Nephron progenitor cell (in vitro differentiated cells): ENCODE measurements at regions not wholly inside any gene's neighbourhood (a gene's known extent, or its start where the extent isn't known, plus 50 kb on each side); places are given as distances from the start of the nearest gene placed in this dataset.
"Not testable (repeated sequence)": the region's sequence is repeated elsewhere in the genome, so short reads cannot be mapped to it uniquely, and the experiment has no call there.

Experiments used
- DNase-seq: peaks from one replicate; pipeline ENCODE4 v3.0.0; 2021
- H3K27ac Mint-ChIP-seq: 2 replicates; pipeline ENCODE4 v1.8.0; 2021; ENCODE audit warnings: mild to moderate bottlenecking, moderate library complexity, mixed read lengths
- H3K27me3 Mint-ChIP-seq: 2 replicates; pipeline ENCODE4 v1.8.0; 2021; ENCODE audit warnings: mild to moderate bottlenecking, low read depth, mixed read lengths; ENCODE audit not compliant: poor library complexity
- H3K36me3 Mint-ChIP-seq: 2 replicates; pipeline ENCODE4 v1.8.0; 2021; ENCODE audit warnings: low read depth, mixed read lengths
- H3K4me1 Mint-ChIP-seq: 2 replicates; pipeline ENCODE4 v1.8.0; 2021; ENCODE audit warnings: mixed read lengths
- H3K4me3 Mint-ChIP-seq: 2 replicates; pipeline ENCODE4 v1.8.0; 2021; ENCODE audit warnings: mild to moderate bottlenecking, moderate library complexity, mixed read lengths
- H3K9me3 Mint-ChIP-seq: 2 replicates; pipeline ENCODE4 v1.8.0; 2021; ENCODE audit warnings: mild to moderate bottlenecking, moderate library complexity, mixed read lengths
- CTCF ChIP-seq: fragments of 200-600 bp; sonication (generic); IDR thresholded peaks from 2 replicates; pipeline ENCODE4 v1.5.0; 2021; ENCODE audit warnings: antibody characterized with exemption

- no peaks in the 10 kb centered on the region for H3K36me3 Mint-ChIP-seq
- H3K4me3 Mint-ChIP-seq: no peak overlapping the region
- no peak for TF ChIP-seq CTCF
- peaks cover 40% of the 10 kb centered on the region for H3K9me3 Mint-ChIP-seq
- peaks cover 4% of the 10 kb centered on the region for H3K27me3 Mint-ChIP-seq
- no peak overlapping the region for H3K27ac Mint-ChIP-seq
- H3K4me1 Mint-ChIP-seq: no peaks in the 10 kb centered on the region
- no peak for DNase-seq
Observed at GRCh38 chrX:135649561-135649960, 63.9 kb upstream of the CT45A1 start.

- H3K9me3 Mint-ChIP-seq: peaks cover 55% of the 10 kb centered on the region
- TF ChIP-seq CTCF: no peak
- no peak overlapping the region for H3K27ac Mint-ChIP-seq
- DNase-seq: no peak
- no peak overlapping the region for H3K4me3 Mint-ChIP-seq
- H3K27me3 Mint-ChIP-seq: peaks cover 5% of the 10 kb centered on the region
- H3K36me3 Mint-ChIP-seq: no peaks in the 10 kb centered on the region
- no peaks in the 10 kb centered on the region for H3K4me1 Mint-ChIP-seq
Observed at GRCh38 chrX:135651647-135652295, 61.7 kb upstream of the CT45A1 start.

- Mint-ChIP-seq H3K9me3 (peaks cover 60% of the 10 kb centered on the region), H3K27me3 (peaks cover 11% of the 10 kb centered on the region), H3K4me3 (no peak overlapping the region), H3K27ac (no peak overlapping the region), H3K36me3 (no peaks in the 10 kb centered on the region), H3K4me1 (no peaks in the 10 kb centered on the region)
- no peak for DNase-seq
- TF ChIP-seq CTCF: no peak
Observed at GRCh38 chrX:135652602-135653001, 60.8 kb upstream of the CT45A1 start.

GRCh38 chrX:135657952-135658654, 55.3 kb upstream of the CT45A1 start:
- not testable (repeated sequence) for H3K27me3 Mint-ChIP-seq, H3K27ac Mint-ChIP-seq
- peaks cover 63% of the 10 kb centered on the region for H3K9me3 Mint-ChIP-seq

More at GRCh38 chrX:135657952-135658654, 55.3 kb upstream of the CT45A1 start:
- DNase-seq, H3K4me1 Mint-ChIP-seq, H3K4me3 Mint-ChIP-seq, H3K36me3 Mint-ChIP-seq: not testable (repeated sequence)
